GM12875 (cell line): ENCODE measurements at regions not wholly inside any gene's neighbourhood (a gene's known extent, or its start where the extent isn't known, plus 50 kb on each side); places are given as distances from the start of the nearest gene placed in this dataset.

Experiments used
- H3K4me3 ChIP-seq: one replicate; pipeline ENCODE4 v1.5.1; 2011; ENCODE audit warnings: low read depth, low read length, control low read depth
- TF ChIP-seq, protein P1 (sequence below): IDR thresholded peaks from 2 replicates; pipeline ENCODE4 v1.5.1; 2011; ENCODE audit warnings: low read depth, mild to moderate bottlenecking, control low read depth, inconsistent platforms, low read length, moderate library complexity, borderline replicate concordance; ENCODE audit not compliant: insufficient read depth

DNA sequence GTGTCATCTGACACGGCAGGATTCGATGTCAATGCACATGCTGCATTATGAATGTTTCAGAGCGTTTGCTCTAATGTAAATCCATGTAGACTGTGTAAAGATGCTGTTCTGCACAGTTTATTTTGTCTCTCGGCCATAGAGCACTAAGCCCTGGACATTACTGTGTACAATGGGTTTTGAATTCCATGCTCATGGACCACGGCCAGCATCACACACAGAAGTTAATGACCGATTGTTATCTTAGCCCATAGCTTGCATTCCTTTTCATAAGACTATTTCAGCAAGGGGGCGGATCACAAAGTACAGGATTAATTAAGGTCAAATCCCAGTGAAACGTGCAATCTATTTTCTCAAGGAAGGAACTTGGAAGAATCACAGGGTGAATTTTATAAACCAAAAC is 286.1 kb upstream of the TENM3 start:
- TF ChIP-seq, protein P1, sequence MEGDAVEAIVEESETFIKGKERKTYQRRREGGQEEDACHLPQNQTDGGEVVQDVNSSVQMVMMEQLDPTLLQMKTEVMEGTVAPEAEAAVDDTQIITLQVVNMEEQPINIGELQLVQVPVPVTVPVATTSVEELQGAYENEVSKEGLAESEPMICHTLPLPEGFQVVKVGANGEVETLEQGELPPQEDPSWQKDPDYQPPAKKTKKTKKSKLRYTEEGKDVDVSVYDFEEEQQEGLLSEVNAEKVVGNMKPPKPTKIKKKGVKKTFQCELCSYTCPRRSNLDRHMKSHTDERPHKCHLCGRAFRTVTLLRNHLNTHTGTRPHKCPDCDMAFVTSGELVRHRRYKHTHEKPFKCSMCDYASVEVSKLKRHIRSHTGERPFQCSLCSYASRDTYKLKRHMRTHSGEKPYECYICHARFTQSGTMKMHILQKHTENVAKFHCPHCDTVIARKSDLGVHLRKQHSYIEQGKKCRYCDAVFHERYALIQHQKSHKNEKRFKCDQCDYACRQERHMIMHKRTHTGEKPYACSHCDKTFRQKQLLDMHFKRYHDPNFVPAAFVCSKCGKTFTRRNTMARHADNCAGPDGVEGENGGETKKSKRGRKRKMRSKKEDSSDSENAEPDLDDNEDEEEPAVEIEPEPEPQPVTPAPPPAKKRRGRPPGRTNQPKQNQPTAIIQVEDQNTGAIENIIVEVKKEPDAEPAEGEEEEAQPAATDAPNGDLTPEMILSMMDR: no peak
- no peak overlapping the region for H3K4me3 ChIP-seq

DNA sequence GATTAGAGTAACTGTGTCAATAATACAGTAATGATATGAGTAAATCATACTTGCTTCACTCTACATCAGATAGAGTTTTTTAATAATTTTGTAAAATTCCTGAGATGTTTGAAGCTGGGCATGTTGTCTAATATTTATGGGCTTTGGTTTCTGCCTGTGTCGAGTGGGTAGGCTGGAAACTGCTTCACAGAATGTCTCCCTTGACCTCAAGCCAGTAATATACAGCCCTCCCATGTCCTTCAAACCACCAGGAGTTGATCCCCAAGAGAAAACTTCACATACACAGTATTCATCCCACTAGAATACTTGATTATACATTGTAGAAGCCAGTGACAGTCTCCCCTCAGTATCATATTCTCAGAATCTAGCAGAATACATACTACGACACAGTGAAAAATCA is 284.8 kb upstream of the TENM3 start:
- no peak overlapping the region for H3K4me3 ChIP-seq
- TF ChIP-seq, protein P1: no peak

DNA sequence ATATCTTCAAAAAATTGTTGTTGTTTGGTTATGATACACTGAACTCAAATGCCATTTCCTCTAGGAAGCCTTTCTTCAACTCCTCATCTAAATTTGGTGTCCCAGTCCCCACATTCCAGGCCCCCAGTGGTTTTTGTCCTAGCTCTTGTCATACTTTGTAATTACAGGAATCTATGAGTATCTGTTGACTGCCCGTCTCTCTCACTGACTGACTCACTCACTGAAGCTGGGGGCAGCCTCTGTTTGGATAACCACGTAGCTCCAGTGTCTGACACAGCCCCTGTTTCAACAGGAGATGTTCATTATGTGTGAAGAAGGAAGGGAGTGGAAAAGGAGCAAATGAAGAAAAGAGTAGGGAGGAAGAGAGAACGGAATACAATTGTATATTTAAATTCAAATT is 284.1 kb upstream of the TENM3 start:
- TF ChIP-seq, protein P1: no peak
- H3K4me3 ChIP-seq: no peak overlapping the region

DNA sequence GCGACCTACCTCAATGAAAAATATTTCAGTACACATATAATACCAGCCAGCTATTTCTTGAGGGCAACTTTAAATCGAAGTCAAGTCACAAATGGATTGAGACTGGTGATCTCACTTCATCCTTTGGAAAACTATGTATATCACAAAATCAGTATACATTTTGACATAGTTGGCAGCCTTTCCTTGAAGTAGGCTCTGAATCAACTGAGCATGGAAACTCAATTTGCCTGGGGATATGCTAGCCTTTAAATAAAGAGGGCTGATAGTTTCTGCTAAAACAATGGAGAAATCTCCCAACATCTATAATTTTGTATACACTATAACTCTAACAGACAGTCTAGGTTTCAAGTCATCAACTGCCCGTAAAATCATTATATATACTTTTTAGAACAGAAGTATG is 282.8 kb upstream of the TENM3 start:
- TF ChIP-seq, protein P1: no peak
- no peak overlapping the region for H3K4me3 ChIP-seq

DNA sequence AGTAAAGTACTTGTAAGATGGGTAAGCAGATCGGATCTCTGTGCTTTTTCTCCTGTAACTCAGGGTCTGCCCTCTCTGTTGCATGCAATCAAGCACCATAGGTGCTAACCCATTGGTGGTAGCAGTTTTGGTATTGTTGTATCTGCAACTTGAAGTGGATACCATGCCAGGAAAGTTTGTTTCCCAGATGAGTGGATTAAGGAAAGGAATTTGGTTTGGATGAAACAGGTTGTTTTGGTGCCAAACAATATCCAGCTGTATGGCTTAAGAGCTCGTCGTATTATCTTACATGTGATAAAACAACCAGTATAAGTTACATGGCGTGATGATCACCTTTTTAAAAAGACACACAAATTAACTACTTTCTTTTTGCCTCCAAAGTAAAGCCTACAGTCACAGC is 280.9 kb upstream of the TENM3 start:
- TF ChIP-seq, protein P1: no peak
- H3K4me3 ChIP-seq: no peak overlapping the region

DNA sequence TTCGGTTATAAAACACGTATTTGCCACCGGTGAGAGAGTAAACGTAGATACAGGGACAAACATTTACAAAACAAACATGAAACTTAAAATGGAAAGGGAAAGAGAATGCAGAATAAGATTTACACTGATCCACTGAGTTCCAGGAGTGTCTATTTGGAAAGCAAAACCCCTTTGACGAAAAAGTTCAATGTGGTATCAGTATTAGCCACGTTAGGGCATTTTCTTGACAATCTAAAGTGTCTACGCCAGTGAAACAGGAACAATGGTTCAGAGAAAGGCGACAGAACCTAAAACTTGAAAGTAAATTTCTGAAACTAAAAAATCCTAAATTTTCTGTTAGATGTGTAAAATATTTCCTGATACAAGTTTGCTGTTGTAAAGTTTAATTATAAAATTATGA is 278.5 kb upstream of the TENM3 start:
- H3K4me3 ChIP-seq: no peak overlapping the region
- TF ChIP-seq, protein P1: no peak

DNA sequence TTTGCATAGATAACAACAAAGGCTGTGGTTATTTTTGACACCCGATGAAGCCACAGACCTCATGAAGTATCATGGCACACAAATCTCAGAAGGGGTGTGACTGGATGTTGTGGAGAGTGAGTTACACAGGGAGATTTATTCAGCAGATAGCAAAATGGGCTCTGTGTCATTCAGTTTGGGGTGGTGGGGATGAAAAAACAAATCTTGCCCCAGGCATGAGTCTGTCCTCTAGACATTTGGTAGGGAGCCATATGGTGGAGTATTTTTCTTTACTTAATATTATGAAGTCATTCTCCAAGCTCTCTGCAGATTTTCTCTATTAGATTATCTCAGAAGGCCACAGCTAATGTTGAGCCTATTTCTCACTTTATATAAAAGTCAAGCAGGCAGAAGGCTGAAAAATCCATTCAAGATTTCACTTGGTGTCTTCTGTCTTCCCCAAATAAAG is 277.1 kb upstream of the TENM3 start:
- TF ChIP-seq, protein P1: no peak
- no peak overlapping the region for H3K4me3 ChIP-seq
